GM18909 (cell line): ENCODE measurements at regions not wholly inside any gene's neighbourhood (a gene's known extent, or its start where the extent isn't known, plus 50 kb on each side); places are given as distances from the start of the nearest gene placed in this dataset.

ENCODE experiments used
- ATAC-seq: cut with Tn5 transposase; IDR thresholded peaks from one replicate; pipeline ENCODE4 v1.9.1; 2021; ENCODE audit warnings: mild to moderate bottlenecking; ENCODE audit not compliant: unreplicated experiment, poor library complexity

DNA sequence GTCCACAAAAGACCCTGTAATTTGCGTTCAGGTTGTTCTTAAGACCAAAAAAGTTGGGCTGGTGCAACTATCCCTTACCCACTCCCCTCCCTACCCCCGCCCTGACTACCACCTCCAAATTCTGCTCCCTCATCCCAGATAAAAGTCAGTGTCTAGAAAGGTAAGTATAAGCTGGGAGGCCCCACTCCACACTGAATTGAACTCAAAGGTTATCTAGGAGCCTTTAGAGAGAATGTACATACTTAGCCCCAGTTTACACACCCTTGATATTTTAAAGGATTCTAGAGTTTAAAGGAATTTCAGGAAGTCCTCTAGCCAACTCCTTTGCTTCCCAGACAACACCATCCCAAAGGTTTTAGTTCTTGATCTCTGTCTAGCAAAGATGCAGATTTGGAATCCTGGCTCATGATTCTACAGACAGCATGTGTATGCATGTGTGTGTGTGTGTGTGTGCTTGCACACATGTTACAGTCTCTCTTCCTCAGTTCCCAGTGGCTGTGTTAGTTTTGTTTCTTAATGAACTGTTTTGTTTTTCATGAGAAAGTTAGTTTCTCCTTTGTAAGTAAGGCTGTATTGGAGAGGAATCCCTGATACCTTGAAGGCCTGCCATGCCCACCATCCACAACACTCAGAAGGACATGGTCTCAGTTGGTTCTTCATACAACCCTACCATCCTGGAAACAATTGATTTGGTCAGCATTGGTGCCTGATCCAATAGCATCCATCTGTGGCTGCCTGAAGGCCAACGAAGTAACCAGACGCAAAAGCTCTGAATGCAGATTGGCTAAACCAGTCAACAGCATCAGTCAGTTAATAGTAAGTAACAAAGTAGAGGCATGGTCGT lies 281.3 kb downstream of the SOX9 start:
- ATAC-seq = no peak

DNA sequence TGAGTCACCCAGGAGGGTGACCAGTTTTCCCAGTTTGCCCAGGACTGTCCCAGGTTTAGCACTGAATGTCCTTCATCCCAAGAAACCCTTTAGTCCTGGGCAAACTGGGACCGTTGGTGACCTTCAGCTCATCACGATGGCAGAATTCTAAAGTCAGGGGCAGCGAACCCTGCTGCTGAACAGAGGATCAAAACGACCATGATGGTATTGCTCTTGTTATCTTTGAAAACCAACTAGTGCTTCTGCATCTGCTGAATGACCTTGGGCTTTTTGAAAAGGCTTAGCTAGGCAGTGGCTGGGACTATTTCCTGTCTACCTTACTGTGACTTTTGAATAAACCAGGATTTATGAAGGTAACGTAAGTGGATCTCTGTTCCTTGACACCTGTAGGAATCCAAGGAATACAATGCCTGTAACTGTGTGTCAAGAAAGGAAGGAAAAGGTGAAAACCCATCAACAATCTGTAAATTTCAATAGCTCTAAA lies 281.9 kb downstream of the SOX9 start:
- no peak for ATAC-seq

DNA sequence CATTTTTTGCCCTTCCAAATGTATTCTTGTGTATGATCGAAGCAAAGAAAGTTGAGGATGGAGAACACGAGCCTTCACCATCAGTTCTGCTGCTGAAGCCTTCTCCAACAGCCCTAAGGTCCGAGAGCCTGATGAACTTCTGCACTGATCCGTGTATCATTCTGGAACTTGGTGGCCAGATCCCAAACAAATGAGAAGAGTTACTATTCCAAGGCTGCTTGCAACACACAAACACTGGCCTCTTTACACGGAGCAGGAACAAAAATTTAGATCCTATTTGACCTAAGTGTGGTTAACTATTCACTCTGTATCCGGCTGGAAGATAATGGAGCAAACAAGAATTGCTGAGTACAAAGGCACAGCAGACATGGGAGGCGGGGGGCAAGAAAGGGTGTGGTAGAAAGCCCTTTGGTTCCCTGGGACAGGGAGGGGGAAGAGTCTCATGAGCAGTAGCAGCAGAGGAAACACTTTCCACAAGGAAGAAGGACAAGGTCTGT lies 282.9 kb downstream of the SOX9 start:
- ATAC-seq = no peak

DNA sequence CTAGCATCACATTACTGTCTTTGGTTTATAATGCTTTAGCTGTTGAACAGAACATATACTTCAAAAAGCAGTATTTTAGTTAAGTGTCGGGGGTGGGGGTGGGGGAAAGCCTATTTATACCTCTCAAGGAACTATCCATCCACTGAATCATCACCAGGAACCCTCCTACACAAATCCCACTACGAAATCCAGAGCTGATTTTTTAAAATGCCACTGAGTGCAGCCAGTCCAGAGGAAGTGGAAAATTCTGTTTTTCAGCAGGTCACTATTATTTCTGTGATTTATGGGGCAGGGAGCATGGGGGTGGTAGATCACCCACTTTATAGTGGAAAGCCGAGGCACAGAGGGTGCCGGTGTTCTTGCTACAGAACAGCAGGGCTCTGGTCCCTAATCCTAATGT lies 284.1 kb downstream of the SOX9 start:
- ATAC-seq = no peak

DNA sequence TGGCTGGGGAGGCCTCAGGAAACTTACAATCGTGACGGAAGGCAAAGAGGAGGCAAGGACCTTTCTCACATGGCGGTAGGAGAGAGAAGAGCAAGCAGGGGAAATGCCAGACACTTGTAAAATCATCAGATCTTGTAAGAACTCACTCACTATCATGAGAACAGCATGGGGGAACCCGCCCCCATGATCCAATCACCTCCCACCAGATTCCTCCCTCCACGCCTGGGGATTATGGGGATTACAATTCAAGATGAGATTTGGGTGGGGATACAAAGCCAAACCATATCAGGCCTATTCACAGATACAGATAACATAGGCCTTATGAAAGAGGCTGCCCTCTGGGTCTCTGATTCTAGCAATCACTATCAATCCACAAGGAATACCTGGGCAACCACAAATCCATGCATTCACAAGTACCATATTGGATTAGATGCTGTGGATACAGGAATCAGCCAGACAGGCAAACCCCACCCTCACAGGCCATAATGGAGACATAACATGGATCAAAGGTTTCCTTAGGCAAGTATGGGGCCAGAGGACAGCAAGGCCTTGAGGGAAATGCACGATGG lies 284.9 kb downstream of the SOX9 start:
- ATAC-seq = no peak

DNA sequence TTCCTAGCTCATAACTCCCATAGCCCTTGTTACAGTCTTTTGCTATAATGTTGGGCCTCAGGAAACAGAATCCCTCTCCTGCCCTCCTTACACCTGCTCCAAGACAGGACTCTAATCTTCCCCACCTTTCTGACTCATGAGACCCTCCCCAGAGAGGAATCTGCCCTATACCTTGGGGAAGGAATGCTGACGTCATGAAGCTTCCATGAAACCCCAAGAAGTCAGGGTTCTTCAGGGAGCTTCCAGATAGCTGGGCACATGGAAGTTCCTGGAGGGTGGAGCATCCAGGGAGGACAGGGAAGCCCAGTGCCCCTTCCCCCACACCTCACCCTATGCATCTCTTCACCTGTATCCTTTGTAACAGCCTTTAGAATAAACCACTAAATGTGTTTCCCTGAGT lies 285.7 kb downstream of the SOX9 start:
- ATAC-seq = no peak

DNA sequence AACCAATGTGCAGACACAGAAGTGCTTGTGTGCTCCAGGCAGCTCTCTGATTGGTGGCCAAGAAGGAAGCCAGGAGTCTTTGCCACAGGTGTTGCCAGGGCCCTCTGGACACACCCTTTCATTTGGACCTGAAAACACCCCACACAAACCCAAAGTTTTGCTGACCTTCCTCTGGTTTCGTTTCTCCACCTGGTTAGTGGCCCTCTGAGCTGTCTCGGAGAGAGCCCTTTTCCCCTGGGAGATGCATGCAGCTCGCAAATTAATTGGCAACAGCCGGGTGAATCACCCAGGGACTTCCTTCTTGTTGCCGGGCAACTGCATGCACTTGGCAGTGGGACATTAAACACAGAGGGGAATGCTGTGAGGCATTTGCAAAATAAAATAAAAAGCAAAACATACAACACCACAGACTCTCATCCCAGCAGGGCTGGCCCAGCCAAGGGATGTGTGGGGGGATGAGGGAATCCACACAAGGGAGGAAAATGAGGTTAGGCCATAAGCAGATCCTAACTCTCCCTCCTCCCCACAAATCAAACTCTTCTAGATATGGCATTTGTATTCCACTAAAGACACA lies 286.6 kb downstream of the SOX9 start:
- peak; percentile 89 for ATAC-seq

DNA sequence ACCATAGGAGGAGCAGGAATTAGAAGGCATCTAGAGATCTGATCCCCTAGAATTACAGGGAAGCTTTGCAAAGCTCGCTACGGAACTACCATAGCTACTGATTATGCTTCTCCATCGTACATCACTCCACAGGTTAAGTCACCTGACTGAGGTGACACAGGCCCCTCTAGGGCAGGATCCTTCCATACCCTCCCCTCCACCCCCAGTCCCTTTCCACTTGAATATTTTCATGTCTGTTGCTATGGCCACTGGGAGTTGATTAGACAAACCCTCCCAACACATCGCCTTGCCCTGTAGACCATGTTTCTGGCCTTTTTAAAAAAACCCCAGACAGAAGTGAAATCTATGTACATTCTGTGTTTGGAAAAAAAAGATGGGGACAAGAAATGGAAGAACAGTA lies 287.1 kb downstream of the SOX9 start:
- peak; percentile 2 for ATAC-seq

DNA sequence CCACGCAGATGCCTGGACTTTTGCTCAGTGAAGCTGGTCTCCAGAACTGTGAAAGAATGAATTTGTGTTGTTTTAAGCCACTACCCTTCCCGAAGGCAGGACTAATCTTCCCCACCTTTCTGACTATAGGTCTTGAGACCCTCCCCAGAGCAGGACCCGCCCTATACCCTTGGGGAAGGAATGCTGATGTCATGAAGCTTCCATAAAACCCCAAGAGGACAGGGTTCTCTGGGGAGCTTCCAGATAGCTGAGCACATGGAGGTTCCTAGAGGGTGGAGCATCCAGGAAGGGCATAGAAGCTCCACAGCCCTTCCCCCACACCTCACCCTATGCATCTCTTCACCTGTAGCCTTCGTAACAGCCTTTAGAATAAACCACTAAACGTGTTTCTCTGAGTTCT lies 287.8 kb downstream of the SOX9 start:
- no peak for ATAC-seq

DNA sequence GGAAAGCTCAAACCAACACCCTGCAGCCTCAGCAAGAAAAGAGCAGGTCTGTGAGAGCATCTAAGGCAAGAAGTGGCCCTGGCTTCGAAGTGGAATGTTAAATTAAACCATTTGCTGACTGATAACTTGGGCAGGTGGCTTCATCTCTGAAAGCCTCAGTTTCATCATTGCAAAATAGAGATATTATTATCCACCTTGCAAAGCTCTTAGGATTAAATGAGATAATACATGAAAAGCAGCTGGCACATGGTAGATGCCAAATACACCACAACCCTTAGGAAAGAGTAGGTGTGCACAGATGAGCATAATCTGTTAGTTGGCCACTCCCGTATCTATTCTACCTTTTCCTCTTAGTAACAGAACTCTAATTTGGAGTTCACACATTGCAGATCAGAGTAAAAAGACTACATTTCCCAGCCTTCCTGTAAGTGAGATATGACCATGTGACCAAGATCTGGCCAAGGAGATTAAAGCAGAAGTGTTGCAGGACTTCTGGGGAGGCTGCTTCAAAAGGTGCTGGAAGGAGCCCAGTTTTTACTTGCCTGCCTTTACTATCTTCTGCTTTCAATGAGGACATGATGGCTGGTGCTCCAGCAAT lies 288.7 kb downstream of the SOX9 start:
- ATAC-seq = peak; percentile 38

DNA sequence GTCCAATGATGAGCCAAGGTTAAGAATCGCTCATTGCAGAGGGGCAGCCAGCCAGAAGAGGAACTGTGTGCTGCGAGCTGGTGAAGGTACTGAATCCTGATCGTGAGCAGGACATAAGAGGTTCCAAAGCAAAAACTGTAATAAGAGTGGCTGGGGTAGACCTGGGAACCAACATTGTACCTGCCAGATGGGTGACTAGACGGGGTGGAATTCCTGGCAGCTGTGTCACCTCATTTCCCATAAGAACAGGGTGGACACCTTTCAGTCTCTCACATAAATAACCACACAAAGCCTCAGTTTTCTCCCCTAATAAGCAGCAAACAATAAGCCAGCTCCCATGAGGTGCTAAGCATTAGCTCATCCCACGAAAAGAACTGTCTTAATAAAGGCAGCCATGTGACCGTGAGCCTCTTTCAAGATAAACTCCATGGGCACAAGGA lies 290.3 kb downstream of the SOX9 start:
- ATAC-seq = no peak

DNA sequence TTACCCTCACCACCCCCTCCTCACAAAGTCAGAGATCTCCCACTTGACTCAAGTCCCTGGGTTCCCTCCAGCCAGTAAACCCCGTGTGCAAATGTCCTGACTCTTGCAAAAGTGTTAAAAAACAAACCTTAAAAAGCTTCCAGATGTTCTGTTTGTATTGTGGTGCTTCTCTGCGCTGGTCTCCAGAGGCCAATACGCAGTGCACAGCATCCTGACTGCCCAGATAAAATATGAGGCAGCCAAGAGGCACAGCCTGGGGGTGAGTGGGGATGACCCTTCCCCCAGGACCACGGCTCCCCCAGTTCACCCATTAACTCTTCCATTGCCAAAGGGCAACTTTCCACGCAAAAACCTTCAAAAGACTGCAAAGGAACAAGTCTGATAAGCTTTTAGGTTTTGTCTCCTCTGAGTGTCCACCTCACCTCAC lies 291.8 kb downstream of the SOX9 start:
- no peak for ATAC-seq

DNA sequence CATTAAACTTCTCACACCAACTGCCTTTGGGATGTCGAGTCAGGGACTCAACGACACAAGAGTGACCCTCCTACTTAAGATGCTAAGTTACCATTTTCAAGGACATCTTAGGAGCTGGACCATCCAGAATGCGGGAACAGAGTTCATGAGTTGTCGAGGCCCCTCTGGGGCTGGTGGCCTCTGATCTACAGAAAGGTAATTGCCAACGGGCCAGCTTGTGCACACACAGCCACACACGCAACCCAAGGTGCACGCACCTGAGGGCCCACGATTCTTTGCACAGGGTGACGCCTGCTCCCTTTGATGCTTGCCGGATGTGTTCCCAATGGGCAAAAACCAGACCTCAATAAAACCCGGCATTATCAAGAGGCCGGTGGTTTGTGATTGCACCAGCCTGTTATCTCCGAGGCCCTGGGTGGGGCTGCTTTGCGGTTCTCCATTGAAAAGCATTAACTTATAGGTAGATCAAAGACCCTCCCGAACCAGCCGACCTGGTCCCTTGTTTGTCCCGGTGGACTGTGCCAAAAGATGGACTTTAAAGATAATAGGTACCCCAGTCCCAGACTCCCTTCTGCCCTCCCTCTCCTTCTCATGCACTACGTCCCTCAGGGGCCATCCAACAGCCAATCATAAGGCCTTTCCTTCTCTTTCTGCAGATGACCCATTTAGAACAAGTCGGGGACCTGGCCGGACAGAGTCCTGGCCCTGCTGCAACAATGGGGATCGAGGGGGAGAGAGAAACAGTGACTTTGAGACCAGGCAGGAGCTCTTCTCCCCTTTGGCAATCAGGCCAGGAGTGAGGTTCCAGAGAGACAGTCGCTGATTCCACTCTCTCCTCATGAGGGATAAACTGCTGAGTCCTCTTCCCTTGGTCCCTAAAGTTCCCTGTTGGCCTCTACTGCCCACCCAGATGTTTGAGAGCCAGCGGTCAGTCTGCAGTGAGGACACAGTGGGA lies 292.5 kb downstream of the SOX9 start:
- no peak for ATAC-seq

DNA sequence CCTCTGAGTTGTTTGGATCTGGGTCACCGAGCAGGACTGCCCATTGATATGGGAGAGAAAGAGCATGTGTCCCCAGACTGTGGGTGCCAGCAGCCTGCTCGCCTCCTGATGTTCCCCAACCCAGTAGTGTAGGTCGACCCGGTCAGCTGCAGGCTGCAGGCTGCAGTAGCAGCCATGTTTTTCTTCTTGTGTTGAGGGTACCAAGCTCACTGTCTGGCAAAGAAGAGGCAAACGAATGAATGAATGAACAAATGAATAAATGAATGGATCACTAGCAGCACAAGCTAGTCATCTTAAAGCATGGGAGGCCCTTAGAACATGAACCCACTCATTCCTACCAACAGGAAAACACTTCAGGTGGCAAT lies 293.2 kb downstream of the SOX9 start:
- no peak for ATAC-seq

DNA sequence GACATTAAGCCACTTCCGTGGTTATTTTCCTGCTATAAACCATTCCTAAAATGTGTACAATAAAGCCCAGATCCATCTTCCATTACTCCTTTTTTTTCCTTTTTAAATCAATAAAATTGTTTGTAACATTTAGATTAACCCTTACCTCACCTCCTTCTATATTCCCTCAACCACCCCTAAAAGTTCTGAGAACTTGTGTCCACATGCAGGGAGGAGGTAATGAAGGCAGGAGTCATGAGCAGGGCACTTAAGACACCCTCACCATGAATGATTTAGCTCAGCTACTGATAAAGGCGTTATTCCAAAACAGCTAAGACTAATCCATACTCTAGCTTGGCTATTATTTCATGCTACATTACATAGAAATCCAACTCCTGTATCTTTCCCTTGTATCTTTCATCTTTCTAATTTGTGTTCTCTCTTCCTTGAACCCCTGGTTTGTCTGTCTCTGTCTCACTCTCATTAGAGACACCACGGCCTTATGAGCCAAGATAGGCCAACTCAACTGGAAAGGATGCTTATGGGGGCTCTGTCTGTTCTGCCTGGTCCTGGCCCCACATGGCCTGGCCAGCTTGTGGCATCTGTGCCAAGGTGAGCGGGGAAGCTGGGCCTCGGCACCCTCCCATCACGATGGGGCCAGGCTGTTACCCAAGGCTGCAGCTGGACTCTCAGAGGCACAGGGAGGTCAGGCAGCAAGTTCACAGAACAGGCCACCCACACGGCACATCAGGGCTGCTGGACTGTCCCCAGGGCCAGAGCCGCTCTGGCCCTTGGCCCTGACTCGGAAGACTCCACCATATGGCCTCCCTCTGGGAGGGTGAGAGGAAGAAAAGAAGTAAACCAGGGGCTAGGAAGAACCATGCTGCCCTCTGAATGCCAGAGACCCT lies 294.4 kb downstream of the SOX9 start:
- no peak for ATAC-seq

DNA sequence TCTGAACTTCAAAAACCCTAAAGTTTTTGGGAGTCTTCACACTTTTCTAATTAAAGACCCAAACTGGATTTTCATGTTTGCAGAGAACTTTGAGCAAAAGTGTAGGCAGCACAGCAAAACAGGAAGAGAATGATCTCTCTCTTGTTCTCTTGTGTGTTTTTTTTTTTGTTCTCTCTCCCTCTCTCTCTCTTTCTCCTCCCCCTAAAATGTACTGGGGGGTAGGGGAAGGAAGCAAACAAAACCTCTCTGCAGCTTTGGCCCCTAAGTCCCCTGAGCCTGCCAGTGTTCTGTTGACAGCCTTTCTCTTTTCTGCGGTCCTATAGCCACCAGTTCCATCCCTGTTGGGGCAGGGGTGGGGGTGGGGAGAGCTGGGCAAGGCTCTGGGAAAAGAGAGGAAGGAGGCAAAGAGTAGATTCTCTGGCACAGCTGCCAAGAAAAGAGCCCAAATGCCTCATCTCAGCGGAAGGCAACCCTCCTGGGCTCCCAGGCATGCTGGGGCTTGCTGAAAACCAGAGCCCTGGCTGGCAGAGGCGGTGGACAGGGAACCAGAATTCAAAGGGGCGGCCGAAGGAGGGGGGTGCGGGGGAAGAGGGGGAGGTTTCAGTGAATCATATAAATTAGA lies 295.3 kb downstream of the SOX9 start:
- ATAC-seq = no peak

DNA sequence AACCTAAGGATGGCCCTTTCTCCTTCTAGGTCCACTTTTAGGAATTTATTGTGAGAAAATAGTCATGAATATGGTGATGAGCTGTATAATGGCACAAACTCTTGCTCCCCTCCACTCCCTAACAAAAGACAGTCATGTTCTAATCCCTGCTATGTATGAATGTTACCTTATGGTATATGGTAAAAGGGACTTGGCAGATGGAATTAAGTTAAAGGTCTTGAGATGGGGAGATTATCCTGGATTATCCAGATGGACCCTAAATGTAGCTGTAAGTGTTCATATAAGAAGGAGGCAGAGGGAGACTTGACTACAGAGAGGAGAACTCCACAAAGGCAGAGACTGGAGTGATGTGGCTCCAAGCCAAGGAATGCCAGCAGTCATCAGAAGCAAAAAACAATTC lies 296.1 kb downstream of the SOX9 start:
- no peak for ATAC-seq

DNA sequence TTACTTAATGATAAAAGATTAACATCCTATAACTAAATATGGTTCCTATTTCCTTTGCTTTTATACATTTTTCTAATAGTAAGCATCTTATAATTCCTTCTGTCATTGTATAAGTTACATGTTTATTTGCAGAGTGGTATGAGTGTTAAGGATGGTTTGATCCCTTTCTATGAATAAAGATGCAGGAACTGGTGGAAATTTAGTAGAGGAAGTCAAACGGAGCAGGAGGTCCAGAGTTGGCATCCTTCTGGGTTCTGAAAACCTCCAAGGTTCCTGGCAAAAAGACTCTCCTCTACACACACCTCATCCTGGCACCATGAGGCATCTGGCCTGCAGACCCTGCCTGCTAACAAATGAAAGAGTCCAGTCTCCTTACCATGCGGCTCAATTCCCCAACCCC lies 296.8 kb downstream of the SOX9 start:
- ATAC-seq = no peak
